ENCODE measurements at regions not wholly inside any gene's neighbourhood (a gene's known extent, or its start where the extent isn't known, plus 50 kb on each side); places are given as distances from the start of the nearest gene placed in this dataset.

- no peaks in the 10 kb centered on the region for H3K9me1 ChIP-seq (replicated peaks; ENCODE audit: control insufficient read depth, extremely low read depth, insufficient read depth, low read length)
- BruUV-seq (replicated peaks): no TSS peak
- H3K36me3 ChIP-seq (ENCODE audit: control insufficient read depth in 2 of 2, extremely low read depth in 1 of 2, insufficient read depth in 2 of 2, low read length in 2 of 2): no peaks in the 10 kb centered on the region
- no peak overlapping the region for H3K27ac ChIP-seq (ENCODE audit: insufficient read depth, low read depth, low read length)
- H3K27me3 ChIP-seq (ENCODE audit: control insufficient read depth in 2 of 2, insufficient read depth in 2 of 2, low read length in 2 of 2): no peaks in the 10 kb centered on the region
- TF ChIP-seq POLR2AphosphoS5 (IDR thresholded peaks at IDR 0.05; ENCODE audit: insufficient read depth, low read depth, low read length) (no peak), MYC (IDR thresholded peaks at IDR 0.05; ENCODE audit: low read depth, low read length) (no peak), CTCF (IDR thresholded peaks at IDR 0.05; ENCODE audit: extremely low read depth in 1 of 2, insufficient read depth in 1 of 2, low read depth in 1 of 2, low read length in 2 of 2) (no peak), GATA2 (IDR thresholded peaks at IDR 0.05; ENCODE audit: insufficient read depth, insufficient read length, low read depth, low read length) (no peak), JUN (IDR thresholded peaks at IDR 0.05; ENCODE audit: borderline replicate concordance, insufficient read depth, insufficient read length, low read depth) (no peak), MAX (IDR thresholded peaks at IDR 0.05; ENCODE audit: insufficient read depth, insufficient read length) (no peak), EZH2 (IDR thresholded peaks at IDR 0.05; ENCODE audit: borderline replicate concordance, low read depth, low read length, severe bottlenecking) (no peak), POLR2A (IDR thresholded peaks at IDR 0.05; ENCODE audit: low read depth, low read length) (no peak), FOS (IDR thresholded peaks at IDR 0.05; ENCODE audit: borderline replicate concordance, insufficient read depth, low read length) (no peak)
- DNase-seq (ENCODE audit: low read depth, low spot score): no peak
- H3K9me3 ChIP-seq (replicated peaks; ENCODE audit: control insufficient read depth, insufficient read depth, low read length): no peaks in the 10 kb centered on the region
- no peaks in the 10 kb centered on the region for H4K20me1 ChIP-seq (replicated peaks; ENCODE audit: control insufficient read depth, extremely low read depth, insufficient read depth, low read length)
- no peak overlapping the region for H3K4me2 ChIP-seq (ENCODE audit: insufficient read depth, low read length)
- H3K79me2 ChIP-seq (ENCODE audit: control insufficient read depth, insufficient read depth, low read length): no peaks in the 10 kb centered on the region
- H3K9ac ChIP-seq (replicated peaks; ENCODE audit: extremely low read depth, insufficient read depth, low read length): no peak overlapping the region
- peaks cover 14% of the 10 kb centered on the region for H3K4me1 ChIP-seq (ENCODE audit: control insufficient read depth, extremely low read depth, insufficient read depth, low read length)
- no peak overlapping the region for H2AFZ ChIP-seq (ENCODE audit: low read depth, low read length)
- dilution Hi-C loops (cut with MboI; ENCODE audit: extremely low pct_ligation_motif_present, low sequenced_read_pairs) (no loop called here), intact Hi-C loops (cut with micrococcal nuclease) (no loop called here)
- ChIA-PET POLR2A (no interaction called here), CTCF (no interaction called here)
- H3K4me3 ChIP-seq (replicated peaks in 1 of 3; ENCODE audit: insufficient read depth in 1 of 3, low read depth in 1 of 3, low read length in 3 of 3): no peak overlapping the region
- FAIRE-seq: no peak
Measured at GRCh38 chr10:3946234-3947229, 161.5 kb upstream of the KLF6 start.
